ENCODE measurements at regions not wholly inside any gene's neighbourhood (a gene's known extent, or its start where the extent isn't known, plus 50 kb on each side); places are given as distances from the start of the nearest gene placed in this dataset.

DNA sequence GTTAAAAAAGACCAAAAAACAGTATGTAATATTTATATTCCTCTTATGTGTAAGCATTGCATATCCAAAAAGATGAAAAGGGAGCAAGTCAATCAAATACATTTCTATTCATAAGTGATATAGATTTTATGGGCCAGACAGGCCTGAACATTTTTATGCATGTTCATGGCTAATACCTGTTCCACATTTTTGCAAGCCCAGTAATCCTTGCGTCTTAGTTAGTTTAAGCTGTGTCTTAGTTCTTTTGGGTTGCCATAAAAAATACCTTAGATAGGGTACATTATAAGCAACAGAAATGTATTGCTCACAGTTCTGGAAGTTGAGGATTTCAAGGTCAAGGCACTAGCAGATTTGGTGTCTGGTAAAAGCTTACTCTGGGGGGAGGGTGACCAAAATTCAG lies 342.1 kb downstream of the TAF11L14 start:
- TF ChIP-seq, protein P1, sequence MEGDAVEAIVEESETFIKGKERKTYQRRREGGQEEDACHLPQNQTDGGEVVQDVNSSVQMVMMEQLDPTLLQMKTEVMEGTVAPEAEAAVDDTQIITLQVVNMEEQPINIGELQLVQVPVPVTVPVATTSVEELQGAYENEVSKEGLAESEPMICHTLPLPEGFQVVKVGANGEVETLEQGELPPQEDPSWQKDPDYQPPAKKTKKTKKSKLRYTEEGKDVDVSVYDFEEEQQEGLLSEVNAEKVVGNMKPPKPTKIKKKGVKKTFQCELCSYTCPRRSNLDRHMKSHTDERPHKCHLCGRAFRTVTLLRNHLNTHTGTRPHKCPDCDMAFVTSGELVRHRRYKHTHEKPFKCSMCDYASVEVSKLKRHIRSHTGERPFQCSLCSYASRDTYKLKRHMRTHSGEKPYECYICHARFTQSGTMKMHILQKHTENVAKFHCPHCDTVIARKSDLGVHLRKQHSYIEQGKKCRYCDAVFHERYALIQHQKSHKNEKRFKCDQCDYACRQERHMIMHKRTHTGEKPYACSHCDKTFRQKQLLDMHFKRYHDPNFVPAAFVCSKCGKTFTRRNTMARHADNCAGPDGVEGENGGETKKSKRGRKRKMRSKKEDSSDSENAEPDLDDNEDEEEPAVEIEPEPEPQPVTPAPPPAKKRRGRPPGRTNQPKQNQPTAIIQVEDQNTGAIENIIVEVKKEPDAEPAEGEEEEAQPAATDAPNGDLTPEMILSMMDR (conservative IDR thresholded peaks at IDR 0.05; ENCODE audit: low read depth, low read length) = no peak
- TF ChIP-seq POLR2A (IDR thresholded peaks at IDR 0.05; ENCODE audit: low read depth, low read length) (no peak), NFE2L2 (IDR thresholded peaks at IDR 0.05; ENCODE audit: low read depth, low read length) (no peak), ELK1 (IDR thresholded peaks at IDR 0.05; ENCODE audit: borderline replicate concordance, low read depth, low read length) (no peak), SMC3 (IDR thresholded peaks at IDR 0.05; ENCODE audit: low read depth, low read length) (no peak), RFX5 (IDR thresholded peaks at IDR 0.05; ENCODE audit: low read depth, low read length) (no peak)

Measured in IMR-90 (cell line).